Breast epithelium (tissue), 3 donors: ENCODE measurements at regions not wholly inside any gene's neighbourhood (a gene's known extent, or its start where the extent isn't known, plus 50 kb on each side); places are given as distances from the start of the nearest gene placed in this dataset.

ENCODE experiments used
- CTCF ChIP-seq, 3 donors: fragments of 450-650 bp; IDR thresholded peaks; one replicate each; pipeline ENCODE4 v1.5.1; 2016 to 2017; ENCODE audit warnings: antibody characterized with exemption in 3 of 3, mild to moderate bottlenecking in 3 of 3, moderate library complexity in 3 of 3
- POLR2A ChIP-seq: fragments of 450-650 bp; IDR thresholded peaks from one replicate; pipeline ENCODE4 v1.6.1; 2016; ENCODE audit warnings: antibody characterized with exemption, mild to moderate bottlenecking, moderate library complexity
- POLR2AphosphoS5 ChIP-seq, 3 donors: sonication (generic); formaldehyde crosslinking; IDR thresholded peaks; one replicate each; pipeline ENCODE4 v1.6.1; 2017; ENCODE audit warnings: antibody characterized with exemption in 3 of 3

- TF ChIP-seq CTCF (IDR thresholded peaks at IDR 0.05): no peak
- TF ChIP-seq POLR2A: no peak
- TF ChIP-seq POLR2AphosphoS5 (IDR thresholded peaks at IDR 0.05): no peak
Observed at GRCh38 chr9:25241421-25241820, 436.8 kb downstream of the TUSC1 start.
